DOHH2 (cell line): ENCODE measurements at regions not wholly inside any gene's neighbourhood (a gene's known extent, or its start where the extent isn't known, plus 50 kb on each side); places are given as distances from the start of the nearest gene placed in this dataset.

ENCODE experiments used
- H3F3A ChIP-seq: fragments of 200-600 bp; sonication (generic), shearing (Covaris generic); 2 replicates; pipeline ENCODE4 v1.6.0; 2016; ENCODE audit warnings: antibody characterized with exemption, mild to moderate bottlenecking; ENCODE audit not compliant: control insufficient read depth, insufficient read depth
- H3K27ac ChIP-seq: fragments of 200-600 bp; sonication (generic); 2 replicates; pipeline ENCODE4 v1.5.1; 2014; ENCODE audit warnings: low read depth, mild to moderate bottlenecking, low read length, moderate library complexity
- H3K27me3 ChIP-seq: fragments of 200-600 bp; sonication (generic); 2 replicates; pipeline ENCODE4 v1.6.1; 2014; ENCODE audit warnings: mild to moderate bottlenecking, low read length, mixed read lengths; ENCODE audit not compliant: control insufficient read depth
- H3K36me3 ChIP-seq: fragments of 200-600 bp; sonication (generic); 2 replicates; pipeline ENCODE4 v1.6.1; 2014; ENCODE audit warnings: mild to moderate bottlenecking, low read length, moderate library complexity, mixed read lengths; ENCODE audit not compliant: control insufficient read depth
- H3K4me1 ChIP-seq: fragments of 200-600 bp; sonication (generic); 2 replicates; pipeline ENCODE4 v1.6.1; 2014; ENCODE audit warnings: mild to moderate bottlenecking, low read length, mixed read lengths; ENCODE audit not compliant: control insufficient read depth
- H3K4me2 ChIP-seq: fragments of 200-600 bp; sonication (generic); 2 replicates; pipeline ENCODE4 v1.6.0; 2014; ENCODE audit warnings: mild to moderate bottlenecking, low read length, moderate library complexity
- H3K4me3 ChIP-seq: fragments of 200-600 bp; sonication (generic); 2 replicates; pipeline ENCODE4 v1.5.1; 2014; ENCODE audit warnings: mild to moderate bottlenecking, low read length, mixed read lengths
- H3K79me2 ChIP-seq: fragments of 200-600 bp; sonication (generic); 2 replicates; pipeline ENCODE4 v1.6.1; 2014; ENCODE audit warnings: mild to moderate bottlenecking, low read length, mixed read lengths; ENCODE audit not compliant: control insufficient read depth
- H3K9me2 ChIP-seq: fragments of 200-600 bp; sonication (generic); replicated peaks from 2 replicates; pipeline ENCODE4 v1.6.1; 2014; ENCODE audit warnings: mild to moderate bottlenecking, low read length, mixed read lengths; ENCODE audit not compliant: control insufficient read depth
- H3K9me3 ChIP-seq: fragments of 200-600 bp; sonication (generic); 2 replicates; pipeline ENCODE4 v1.6.1; 2014; ENCODE audit warnings: antibody characterized with exemption, low read length, mixed read lengths; ENCODE audit not compliant: control insufficient read depth, insufficient read depth
- H4K20me1 ChIP-seq: fragments of 200-600 bp; sonication (generic); 2 replicates; pipeline ENCODE4 v1.6.0; 2014; ENCODE audit warnings: low read depth, mild to moderate bottlenecking, antibody characterized with exemption, low read length, moderate library complexity; ENCODE audit not compliant: control insufficient read depth, insufficient read depth
- CTCF ChIP-seq: fragments of 200-600 bp; sonication (generic); IDR thresholded peaks from one replicate; pipeline ENCODE4 v1.5.1; 2014; ENCODE audit warnings: antibody characterized with exemption, mild to moderate bottlenecking, low read depth, low read length; ENCODE audit not compliant: poor library complexity, severe bottlenecking
- EZH2phosphoT487 ChIP-seq: fragments of 200-600 bp; sonication (generic); IDR thresholded peaks from 2 replicates; pipeline ENCODE4 v1.6.1; 2017; ENCODE audit warnings: borderline replicate concordance, mild to moderate bottlenecking, antibody characterized with exemption, low read length, moderate library complexity, mixed read lengths

GRCh38 chr3:44031387-44032380, 210.0 kb upstream of the TOPAZ1 start:
- H3K36me3 ChIP-seq: peaks cover 66% of the 10 kb centered on the region
- H3F3A ChIP-seq: no peaks in the 10 kb centered on the region
- TF ChIP-seq EZH2phosphoT487: no peak
- H3K9me2 ChIP-seq: no peaks in the 10 kb centered on the region
- H3K4me3 ChIP-seq: no peak overlapping the region
- H3K4me1 ChIP-seq: peaks cover 15% of the 10 kb centered on the region
- H3K79me2 ChIP-seq: peaks cover 79% of the 10 kb centered on the region
- H3K9me3 ChIP-seq: no peaks in the 10 kb centered on the region
- H3K4me2 ChIP-seq: no peak overlapping the region
- H4K20me1 ChIP-seq: peaks cover 6% of the 10 kb centered on the region; the same call in 1 of the 2 replicates
- H3K27ac ChIP-seq: no peak overlapping the region
- H3K27me3 ChIP-seq: no peaks in the 10 kb centered on the region

GRCh38 chr3:44032487-44032886, 209.2 kb upstream of the TOPAZ1 start:
- Histone ChIP-seq H3K9me3 (no peaks in the 10 kb centered on the region), H3K27ac (no peak overlapping the region), H3K79me2 (peaks cover 79% of the 10 kb centered on the region), H4K20me1 (peaks cover 2% of the 10 kb centered on the region; the same call in 1 of the 2 replicates), H3K4me2 (no peak overlapping the region), H3K4me3 (no peak overlapping the region), H3K9me2 (no peaks in the 10 kb centered on the region), H3K36me3 (peaks cover 65% of the 10 kb centered on the region), H3K4me1 (peaks cover 15% of the 10 kb centered on the region), H3F3A (no peaks in the 10 kb centered on the region), H3K27me3 (no peaks in the 10 kb centered on the region)
- TF ChIP-seq CTCF (no peak), EZH2phosphoT487 (no peak)

GRCh38 chr3:44033123-44033522, 208.6 kb upstream of the TOPAZ1 start:
- H3F3A ChIP-seq: no peaks in the 10 kb centered on the region
- no peak overlapping the region for H3K4me2 ChIP-seq
- H3K79me2 ChIP-seq: peaks cover 75% of the 10 kb centered on the region
- no peaks in the 10 kb centered on the region for H4K20me1 ChIP-seq
- H3K27ac ChIP-seq: no peak overlapping the region
- peaks cover 61% of the 10 kb centered on the region for H3K36me3 ChIP-seq
- H3K9me3 ChIP-seq: no peaks in the 10 kb centered on the region
- H3K4me1 ChIP-seq: peaks cover 15% of the 10 kb centered on the region
- no peaks in the 10 kb centered on the region for H3K27me3 ChIP-seq
- TF ChIP-seq CTCF: no peak
- TF ChIP-seq EZH2phosphoT487: no peak
- no peak overlapping the region for H3K4me3 ChIP-seq
- no peaks in the 10 kb centered on the region for H3K9me2 ChIP-seq

- TF ChIP-seq EZH2phosphoT487: no peak
- TF ChIP-seq CTCF: no peak
Observed at GRCh38 chr3:44036850-44037249, 204.8 kb upstream of the TOPAZ1 start.

More at GRCh38 chr3:44036850-44037249, 204.8 kb upstream of the TOPAZ1 start:
- Histone ChIP-seq H4K20me1 (no peaks in the 10 kb centered on the region), H3K79me2 (peaks cover 47% of the 10 kb centered on the region), H3K9me3 (no peaks in the 10 kb centered on the region), H3K4me2 (no peak overlapping the region), H3K4me3 (no peak overlapping the region), H3K27me3 (no peaks in the 10 kb centered on the region), H3K27ac (no peak overlapping the region), H3F3A (no peaks in the 10 kb centered on the region), H3K36me3 (peaks cover 48% of the 10 kb centered on the region), H3K9me2 (no peaks in the 10 kb centered on the region), H3K4me1 (no peaks in the 10 kb centered on the region)
